Stimulated activated CD4-positive, alpha-beta T cell treated with anti-CD3 and anti-CD28 coated beads, Interleukin-1b, Interleukin-23, amount 100 ng/mL, for 4 hours (primary cell): ENCODE measurements at regions not wholly inside any gene's neighbourhood (a gene's known extent, or its start where the extent isn't known, plus 50 kb on each side); places are given as distances from the start of the nearest gene placed in this dataset.
A peak's percentile ranks its signal among the peaks of the same experiment; 100 is the strongest.
"Not testable (repeated sequence)": the region's sequence is repeated elsewhere in the genome, so short reads cannot be mapped to it uniquely, and the experiment has no call there.

Experiments used
- DNase-seq, 2 donors: peaks; one replicate each; pipeline ENCODE4 v3.0.0-alpha.2; 2020; ENCODE audit warnings: low read depth in 2 of 2

- no peak for DNase-seq
Observed at GRCh38 chr5:56763711-56764466, 51.5 kb upstream of the MAP3K1 start.

GRCh38 chr5:56763182-56763581 lies 52.2 kb upstream of the MAP3K1 start:
- no peak for DNase-seq

GRCh38 chr5:56761151-56761885 lies 54.0 kb upstream of the MAP3K1 start:
- DNase-seq: no peak

GRCh38 chr5:56760723-56761122 lies 54.6 kb upstream of the MAP3K1 start:
- no peak for DNase-seq

- no peak for DNase-seq
Observed at GRCh38 chr5:56759521-56760216, 55.7 kb upstream of the MAP3K1 start.

GRCh38 chr5:56757077-56757476 lies 58.3 kb upstream of the MAP3K1 start:
- no peak for DNase-seq

- DNase-seq: no peak
Observed at GRCh38 chr5:56755036-56755555, 60.3 kb upstream of the MAP3K1 start.

- DNase-seq: not testable (repeated sequence)
Observed at GRCh38 chr5:56753588-56753987, 61.8 kb upstream of the MAP3K1 start.

- no peak for DNase-seq
Observed at GRCh38 chr5:56751572-56752313, 63.6 kb upstream of the MAP3K1 start.

GRCh38 chr5:56749842-56750241 lies 65.5 kb upstream of the MAP3K1 start:
- DNase-seq: no peak

GRCh38 chr5:56746553-56747339 lies 68.6 kb upstream of the MAP3K1 start:
- no peak for DNase-seq

- no peak for DNase-seq
Observed at GRCh38 chr5:56745864-56746263, 69.5 kb upstream of the MAP3K1 start.

- DNase-seq: no peak
Observed at GRCh38 chr5:56740868-56741267, 74.5 kb upstream of the MAP3K1 start.

GRCh38 chr5:56739990-56740389 lies 75.4 kb upstream of the MAP3K1 start:
- DNase-seq: no peak

GRCh38 chr5:56737951-56738606 lies 77.3 kb upstream of the MAP3K1 start:
- no peak for DNase-seq

- DNase-seq: no peak
Observed at GRCh38 chr5:56737002-56737621, 78.2 kb upstream of the MAP3K1 start.

GRCh38 chr5:56735849-56736641 lies 79.3 kb upstream of the MAP3K1 start:
- peak in 1 of 2 donors; percentile 0 for DNase-seq

- DNase-seq: no peak
Observed at GRCh38 chr5:56734091-56734694, 81.2 kb upstream of the MAP3K1 start.

GRCh38 chr5:56733580-56733979 lies 81.8 kb upstream of the MAP3K1 start:
- no peak for DNase-seq
